Breast epithelium (tissue), 4 donors: ENCODE measurements at regions not wholly inside any gene's neighbourhood (a gene's known extent, or its start where the extent isn't known, plus 50 kb on each side); places are given as distances from the start of the nearest gene placed in this dataset.

Source experiments
- DNase-seq, 2 donors: peaks; one replicate each; pipeline ENCODE4 v3.0.0-alpha.2; 2019; ENCODE audit warnings: low spot score in 2 of 2
- H3K27ac ChIP-seq, 2 donors: fragments of 200-600 bp; sonication (generic) in 1 of 2; one replicate each; pipeline ENCODE4 v1.5.1; 2016 to 2019; ENCODE audit warnings: mild to moderate bottlenecking in 1 of 2
- H3K27me3 ChIP-seq, 2 donors: fragments of 200-600 bp; sonication (generic) in 1 of 2; one replicate each; pipeline versions ENCODE4 v1.5.1 to v1.6.0; 2017 to 2019; ENCODE audit warnings: control low read depth in 1 of 2, mild to moderate bottlenecking in 1 of 2
- H3K36me3 ChIP-seq: fragments of 200-600 bp; one replicate; pipeline ENCODE4 v1.5.1; 2019
- H3K4me1 ChIP-seq, 2 donors: fragments of 200-600 bp; sonication (generic); one replicate each; pipeline ENCODE4 v1.5.1; 2016 to 2019; ENCODE audit warnings: control low read depth in 1 of 2
- H3K4me3 ChIP-seq, 3 donors: fragments of 200-600 bp; sonication (generic); 1 replicate in 2 of 3; 2 replicates in 1 of 3; pipeline ENCODE4 v1.5.1; 2016 to 2019; ENCODE audit warnings: mild to moderate bottlenecking in 3 of 3, moderate library complexity in 2 of 3
- H3K9me3 ChIP-seq, 2 donors: fragments of 200-600 bp; sonication (generic) in 1 of 2; one replicate each; pipeline ENCODE4 v1.5.1; 2016 to 2019; ENCODE audit warnings: control low read depth in 1 of 2
- CTCF ChIP-seq, 3 donors: fragments of 450-650 bp; IDR thresholded peaks; one replicate each; pipeline ENCODE4 v1.5.1; 2016 to 2017; ENCODE audit warnings: antibody characterized with exemption in 3 of 3, mild to moderate bottlenecking in 3 of 3, moderate library complexity in 3 of 3
- POLR2A ChIP-seq: fragments of 450-650 bp; IDR thresholded peaks from one replicate; pipeline ENCODE4 v1.6.1; 2016; ENCODE audit warnings: antibody characterized with exemption, mild to moderate bottlenecking, moderate library complexity
- POLR2AphosphoS5 ChIP-seq, 3 donors: sonication (generic); formaldehyde crosslinking; IDR thresholded peaks; one replicate each; pipeline ENCODE4 v1.6.1; 2017; ENCODE audit warnings: antibody characterized with exemption in 3 of 3
- intact Hi-C: fragments of 100-400 bp; cut with DNase I; formaldehyde crosslinking; loops from one replicate; pipeline ENCODE4 v1.15.1; 2023; ENCODE audit warnings: low total_unique reads

GRCh38 chr7:96599288-96599936 lies 110.2 kb downstream of the SEM1 start:
- intact Hi-C loops: no loop called here
- H3K36me3 ChIP-seq: no peaks in the 10 kb centered on the region
- no peaks in the 10 kb centered on the region for H3K27me3 ChIP-seq
- no peaks in the 10 kb centered on the region for H3K9me3 ChIP-seq
- H3K4me3 ChIP-seq: no peak overlapping the region
- H3K27ac ChIP-seq: no peak overlapping the region
- TF ChIP-seq POLR2A: no peak
- no peak for TF ChIP-seq POLR2AphosphoS5 (IDR thresholded peaks at IDR 0.05)
- TF ChIP-seq CTCF (IDR thresholded peaks at IDR 0.05): no peak
- DNase-seq: no peak
- no peaks in the 10 kb centered on the region for H3K4me1 ChIP-seq

- DNase-seq: no peak
- H3K4me1 ChIP-seq: no peaks in the 10 kb centered on the region
- TF ChIP-seq POLR2A (no peak), POLR2AphosphoS5 (IDR thresholded peaks at IDR 0.05) (no peak), CTCF (IDR thresholded peaks at IDR 0.05) (no peak)
- H3K4me3 ChIP-seq: no peak overlapping the region
- H3K9me3 ChIP-seq: no peaks in the 10 kb centered on the region
- no peak overlapping the region for H3K27ac ChIP-seq
- intact Hi-C loops: no loop called here
- H3K27me3 ChIP-seq: no peaks in the 10 kb centered on the region
- no peaks in the 10 kb centered on the region for H3K36me3 ChIP-seq
Measured at GRCh38 chr7:96598421-96598820, 111.2 kb downstream of the SEM1 start.

GRCh38 chr7:96596120-96596826 lies 113.4 kb downstream of the SEM1 start:
- H3K27me3 ChIP-seq: no peaks in the 10 kb centered on the region
- H3K4me1 ChIP-seq: no peaks in the 10 kb centered on the region
- H3K4me3 ChIP-seq: no peak overlapping the region
- H3K9me3 ChIP-seq: no peaks in the 10 kb centered on the region
- intact Hi-C loops: no loop called here
- TF ChIP-seq CTCF (IDR thresholded peaks at IDR 0.05) (no peak), POLR2A (no peak), POLR2AphosphoS5 (IDR thresholded peaks at IDR 0.05) (no peak)
- no peaks in the 10 kb centered on the region for H3K36me3 ChIP-seq
- no peak overlapping the region for H3K27ac ChIP-seq
- DNase-seq: no peak

GRCh38 chr7:96591900-96592676 lies 117.6 kb downstream of the SEM1 start:
- TF ChIP-seq POLR2A (no peak), CTCF (IDR thresholded peaks at IDR 0.05) (no peak), POLR2AphosphoS5 (IDR thresholded peaks at IDR 0.05) (no peak)
- no peaks in the 10 kb centered on the region for H3K9me3 ChIP-seq
- intact Hi-C loops: no loop called here

More at GRCh38 chr7:96591900-96592676, 117.6 kb downstream of the SEM1 start:
- DNase-seq: no peak
- Histone ChIP-seq H3K36me3 (no peaks in the 10 kb centered on the region), H3K27me3 (no peaks in the 10 kb centered on the region), H3K27ac (no peak overlapping the region), H3K4me1 (no peaks in the 10 kb centered on the region), H3K4me3 (no peak overlapping the region)
